ENCODE measurements at regions not wholly inside any gene's neighbourhood (a gene's known extent, or its start where the extent isn't known, plus 50 kb on each side); places are given as distances from the start of the nearest gene placed in this dataset.

GRCh38 chr14:83342590-83342989 lies 1808.9 kb upstream of the SEL1L start:
- Histone ChIP-seq H3K4me1 (replicated peaks in 1 of 2) (no peaks in the 10 kb centered on the region), H3K27ac (no peak overlapping the region), H3K4me3 (no peak overlapping the region), H3K27me3 (no peaks in the 10 kb centered on the region), H3K9me3 (replicated peaks in 1 of 3) (no peaks in the 10 kb centered on the region), H3K36me3 (replicated peaks in 1 of 2) (no peaks in the 10 kb centered on the region)
- 83 to 89% (median 85%) methylated on average over 9 of the region's 9 CpGs for WGBS, 4 donors
- DNase-seq, result no peak
- no peak for TF ChIP-seq POLR2A (IDR thresholded peaks at IDR 0.05)
- TF ChIP-seq CTCF (IDR thresholded peaks at IDR 0.05), result no peak
- intact Hi-C loops (cut with DNase I), result no loop called here

- Histone ChIP-seq H3K9me3 (replicated peaks in 1 of 3) (no peaks in the 10 kb centered on the region), H3K27me3 (no peaks in the 10 kb centered on the region), H3K4me1 (replicated peaks in 1 of 2) (no peaks in the 10 kb centered on the region), H3K4me3 (no peak overlapping the region), H3K27ac (no peak overlapping the region), H3K36me3 (replicated peaks in 1 of 2) (no peaks in the 10 kb centered on the region)
- intact Hi-C loops (cut with DNase I), result no loop called here
- TF ChIP-seq CTCF (IDR thresholded peaks at IDR 0.05), result no peak
- no peak for TF ChIP-seq POLR2A (IDR thresholded peaks at IDR 0.05)
- 42 to 49% (median 47%) methylated on average over 1 of the region's 1 CpG for WGBS, 4 donors
- DNase-seq, result no peak
Measured at GRCh38 chr14:83347874-83348273, 1814.2 kb upstream of the SEL1L start.

GRCh38 chr14:83355609-83356008 lies 1822.0 kb upstream of the SEL1L start:
- TF ChIP-seq CTCF (IDR thresholded peaks at IDR 0.05) (no peak), POLR2A (IDR thresholded peaks at IDR 0.05) (no peak)
- Histone ChIP-seq H3K4me1 (replicated peaks in 1 of 2) (no peaks in the 10 kb centered on the region), H3K4me3 (no peak overlapping the region), H3K9me3 (replicated peaks in 1 of 3) (no peaks in the 10 kb centered on the region), H3K27me3 (no peaks in the 10 kb centered on the region), H3K36me3 (replicated peaks in 1 of 2) (no peaks in the 10 kb centered on the region), H3K27ac (no peak overlapping the region)
- DNase-seq, result no peak
- 79 to 85% (median 82%) methylated on average over 2 of the region's 2 CpGs for WGBS, 4 donors
- intact Hi-C loops (cut with DNase I), result no loop called here

GRCh38 chr14:83356080-83356479 lies 1822.4 kb upstream of the SEL1L start:
- Histone ChIP-seq H3K36me3 (replicated peaks in 1 of 2) (no peaks in the 10 kb centered on the region), H3K9me3 (replicated peaks in 1 of 3) (no peaks in the 10 kb centered on the region), H3K27ac (no peak overlapping the region), H3K4me1 (replicated peaks in 1 of 2) (no peaks in the 10 kb centered on the region), H3K4me3 (no peak overlapping the region), H3K27me3 (no peaks in the 10 kb centered on the region)
- intact Hi-C loops (cut with DNase I), result no loop called here
- WGBS, 4 donors, result 81 to 92% (median 88%) methylated on average over 5 of the region's 5 CpGs
- TF ChIP-seq CTCF (IDR thresholded peaks at IDR 0.05) (no peak), POLR2A (IDR thresholded peaks at IDR 0.05) (no peak)
- DNase-seq, result no peak
